Mesothelial cell of epicardium (in vitro differentiated cells): ENCODE measurements at regions not wholly inside any gene's neighbourhood (a gene's known extent, or its start where the extent isn't known, plus 50 kb on each side); places are given as distances from the start of the nearest gene placed in this dataset.

Experiments
- DNase-seq, 2 experiments: peaks; one replicate each; pipeline ENCODE4 v3.0.0; 2021; ENCODE audit warnings: low spot score in 2 of 2; ENCODE audit not compliant: unreplicated experiment in 2 of 2
- H3K27ac Mint-ChIP-seq: 2 replicates; pipeline ENCODE4 v1.8.0; 2021; ENCODE audit warnings: mixed read lengths
- H3K27me3 Mint-ChIP-seq: 2 replicates; pipeline ENCODE4 v1.8.0; 2021; ENCODE audit warnings: low read depth, mixed read lengths
- H3K36me3 Mint-ChIP-seq: 2 replicates; pipeline ENCODE4 v1.8.0; 2021; ENCODE audit warnings: mixed read lengths
- H3K4me1 Mint-ChIP-seq: 2 replicates; pipeline ENCODE4 v1.8.0; 2021; ENCODE audit warnings: mixed read lengths
- H3K4me3 Mint-ChIP-seq: 2 replicates; pipeline ENCODE4 v1.8.0; 2021; ENCODE audit warnings: mild to moderate bottlenecking, moderate library complexity, mixed read lengths
- H3K9me3 Mint-ChIP-seq: 2 replicates; pipeline ENCODE4 v1.8.0; 2021; ENCODE audit warnings: mixed read lengths
- TF ChIP-seq, protein P1 (sequence below): fragments of 200-600 bp; sonication (generic); IDR thresholded peaks from one replicate; pipeline ENCODE4 v1.5.0; 2021; ENCODE audit warnings: antibody characterized with exemption; ENCODE audit not compliant: unreplicated experiment

DNA sequence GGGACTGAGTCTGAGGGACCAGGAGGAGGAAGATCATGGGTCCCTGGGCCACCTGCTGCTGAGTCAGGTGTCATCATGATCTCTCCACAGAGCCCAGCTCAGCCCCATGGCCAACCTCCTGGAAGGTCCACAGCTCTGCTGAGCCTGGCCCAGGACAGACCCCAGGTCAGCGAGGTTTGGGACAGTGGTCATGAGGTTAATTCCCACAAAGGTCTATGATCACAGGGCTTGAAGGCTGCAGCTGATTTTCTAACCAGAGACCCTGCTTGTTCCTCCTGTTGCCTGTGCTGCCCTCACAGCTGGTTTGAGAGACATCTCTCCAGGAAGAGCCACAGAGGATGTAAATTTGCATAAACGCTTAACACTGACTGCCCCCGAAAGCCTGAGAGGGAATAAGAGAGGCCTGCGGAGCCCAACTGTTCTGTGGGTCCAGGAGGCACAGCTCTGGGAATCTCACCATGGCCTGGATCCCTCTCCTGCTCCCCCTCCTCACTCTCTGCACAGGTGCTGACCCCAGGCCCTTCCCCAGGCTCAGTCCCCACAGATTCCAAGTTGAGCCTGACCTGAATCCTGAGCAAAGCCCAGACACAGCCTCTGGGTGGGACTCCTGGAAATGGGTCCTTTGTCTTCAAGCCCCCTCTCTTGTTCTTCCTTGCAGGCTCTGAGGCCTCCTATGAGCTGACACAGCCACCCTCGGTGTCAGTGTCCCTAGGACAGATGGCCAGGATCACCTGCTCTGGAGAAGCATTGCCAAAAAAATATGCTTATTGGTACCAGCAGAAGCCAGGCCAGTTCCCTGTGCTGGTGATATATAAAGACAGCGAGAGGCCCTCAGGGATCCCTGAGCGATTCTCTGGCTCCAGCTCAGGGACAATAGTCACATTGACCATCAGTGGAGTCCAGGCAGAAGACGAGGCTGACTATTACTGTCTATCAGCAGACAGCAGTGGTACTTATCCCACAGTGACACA, 102.8 kb downstream of the GGTLC2 start:
- Mint-ChIP-seq H3K27me3 (peaks cover 65% of the 10 kb centered on the region), H3K9me3 (no peaks in the 10 kb centered on the region), H3K36me3 (no peaks in the 10 kb centered on the region), H3K4me3 (no peak overlapping the region), H3K27ac (no peak overlapping the region), H3K4me1 (no peaks in the 10 kb centered on the region)
- TF ChIP-seq, protein P1, sequence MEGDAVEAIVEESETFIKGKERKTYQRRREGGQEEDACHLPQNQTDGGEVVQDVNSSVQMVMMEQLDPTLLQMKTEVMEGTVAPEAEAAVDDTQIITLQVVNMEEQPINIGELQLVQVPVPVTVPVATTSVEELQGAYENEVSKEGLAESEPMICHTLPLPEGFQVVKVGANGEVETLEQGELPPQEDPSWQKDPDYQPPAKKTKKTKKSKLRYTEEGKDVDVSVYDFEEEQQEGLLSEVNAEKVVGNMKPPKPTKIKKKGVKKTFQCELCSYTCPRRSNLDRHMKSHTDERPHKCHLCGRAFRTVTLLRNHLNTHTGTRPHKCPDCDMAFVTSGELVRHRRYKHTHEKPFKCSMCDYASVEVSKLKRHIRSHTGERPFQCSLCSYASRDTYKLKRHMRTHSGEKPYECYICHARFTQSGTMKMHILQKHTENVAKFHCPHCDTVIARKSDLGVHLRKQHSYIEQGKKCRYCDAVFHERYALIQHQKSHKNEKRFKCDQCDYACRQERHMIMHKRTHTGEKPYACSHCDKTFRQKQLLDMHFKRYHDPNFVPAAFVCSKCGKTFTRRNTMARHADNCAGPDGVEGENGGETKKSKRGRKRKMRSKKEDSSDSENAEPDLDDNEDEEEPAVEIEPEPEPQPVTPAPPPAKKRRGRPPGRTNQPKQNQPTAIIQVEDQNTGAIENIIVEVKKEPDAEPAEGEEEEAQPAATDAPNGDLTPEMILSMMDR = no peak
- no peak for DNase-seq

DNA sequence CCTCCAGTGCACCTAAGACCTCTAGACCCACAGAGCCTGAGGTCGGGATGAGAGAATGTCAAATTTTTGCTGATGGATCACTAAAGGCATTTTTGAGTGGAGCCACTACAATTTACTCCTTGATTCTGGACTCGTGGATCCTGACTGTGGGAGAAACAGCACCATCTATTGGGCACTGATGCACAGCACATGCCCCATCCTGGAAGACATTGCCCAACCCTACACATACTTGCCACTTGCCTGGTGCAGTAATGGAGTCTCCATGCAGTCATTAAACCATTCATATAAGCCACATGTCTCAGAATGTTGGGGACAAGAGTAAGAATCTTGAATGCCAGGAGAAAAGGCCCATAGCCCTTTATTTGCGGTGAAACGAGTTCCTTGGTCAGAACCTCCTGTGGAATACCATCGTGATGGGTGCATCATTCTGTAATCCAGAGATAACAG, 103.9 kb downstream of the GGTLC2 start:
- no peak overlapping the region for H3K27ac Mint-ChIP-seq
- H3K9me3 Mint-ChIP-seq = no peaks in the 10 kb centered on the region
- TF ChIP-seq, protein P1 = peak; percentile 41
- H3K4me1 Mint-ChIP-seq = no peaks in the 10 kb centered on the region
- peaks cover 62% of the 10 kb centered on the region for H3K27me3 Mint-ChIP-seq
- H3K36me3 Mint-ChIP-seq = no peaks in the 10 kb centered on the region
- H3K4me3 Mint-ChIP-seq = no peak overlapping the region
- no peak for DNase-seq

- Mint-ChIP-seq H3K27me3 (peaks cover 62% of the 10 kb centered on the region), H3K27ac (no peak overlapping the region), H3K36me3 (no peaks in the 10 kb centered on the region), H3K9me3 (no peaks in the 10 kb centered on the region), H3K4me3 (no peak overlapping the region), H3K4me1 (no peaks in the 10 kb centered on the region)
- no peak for DNase-seq
- TF ChIP-seq, protein P1 = no peak
Observed at GRCh38 chr22:22748756-22749155, 104.3 kb downstream of the GGTLC2 start.

- Mint-ChIP-seq H3K27me3 (peaks cover 62% of the 10 kb centered on the region), H3K27ac (no peak overlapping the region), H3K9me3 (no peaks in the 10 kb centered on the region), H3K4me1 (no peaks in the 10 kb centered on the region), H3K36me3 (no peaks in the 10 kb centered on the region), H3K4me3 (no peak overlapping the region)
- TF ChIP-seq, protein P1 = no peak
- DNase-seq = no peak
Observed at GRCh38 chr22:22749167-22749758, 104.8 kb downstream of the GGTLC2 start.

DNA sequence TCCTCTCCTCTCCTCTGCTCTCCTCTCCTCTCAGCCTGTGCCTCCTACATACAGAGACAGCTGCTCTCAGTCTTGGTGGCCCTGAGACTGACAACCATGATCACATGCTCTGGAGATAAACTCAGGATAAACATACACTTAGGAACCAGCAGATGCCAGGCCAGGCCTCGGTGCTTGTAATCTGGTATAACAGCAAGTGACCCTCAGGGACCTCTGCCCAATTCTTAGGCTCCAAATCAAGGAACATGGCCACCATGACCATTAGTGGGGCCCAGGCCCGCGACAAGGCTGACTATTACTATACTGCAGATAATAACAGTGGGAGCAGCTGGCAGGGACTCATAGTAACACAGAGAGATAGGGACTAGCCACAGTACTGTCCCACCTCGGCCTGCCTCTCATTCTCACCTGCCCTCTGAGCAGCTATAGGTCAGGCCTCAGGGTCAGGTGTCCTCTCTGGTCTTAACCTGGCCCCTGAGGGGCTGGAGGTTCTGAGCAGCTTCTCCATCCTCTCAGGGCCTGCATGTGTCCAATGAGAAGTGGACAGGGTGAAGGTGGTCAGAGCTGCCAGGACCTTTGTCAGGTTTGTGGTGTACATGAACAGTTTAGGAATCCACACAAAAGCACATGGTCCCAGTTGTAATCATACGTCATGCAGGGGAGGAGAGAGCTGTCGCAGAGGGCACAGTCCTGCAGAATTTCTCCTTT, 106.1 kb downstream of the GGTLC2 start:
- Mint-ChIP-seq H3K4me3 (no peak overlapping the region), H3K27ac (no peak overlapping the region), H3K4me1 (no peaks in the 10 kb centered on the region), H3K27me3 (peaks cover 59% of the 10 kb centered on the region), H3K36me3 (no peaks in the 10 kb centered on the region), H3K9me3 (no peaks in the 10 kb centered on the region)
- TF ChIP-seq, protein P1 = no peak
- no peak for DNase-seq
